GM23338 (cell line): ENCODE measurements at regions not wholly inside any gene's neighbourhood (a gene's known extent, or its start where the extent isn't known, plus 50 kb on each side); places are given as distances from the start of the nearest gene placed in this dataset.

Experiments
- ATAC-seq: fragments of 200-7000 bp; cut with Tn5 transposase; 3 replicates; pipeline ENCODE4 v1.9.1; 2020
- DNase-seq: peaks from one replicate; pipeline ENCODE4 v3.0.0-alpha.2; 2015; ENCODE audit warnings: low spot score
- H2AFZ ChIP-seq: fragments of 200-600 bp; sonication (generic); 2 replicates; pipeline ENCODE4 v1.8.0; 2016; ENCODE audit warnings: antibody characterized with exemption, mild to moderate bottlenecking, moderate library complexity
- H3F3A ChIP-seq: fragments of 200-600 bp; sonication (generic); replicated peaks from 2 replicates; pipeline ENCODE4 v1.8.0; 2017; ENCODE audit warnings: antibody characterized with exemption, mixed run types, low read depth
- H3K27ac ChIP-seq: fragments of 200-600 bp; sonication (generic); 2 replicates; pipeline ENCODE4 v1.6.1; 2016; ENCODE audit warnings: low read depth
- H3K27me3 ChIP-seq: fragments of 200-600 bp; sonication (generic); 2 replicates; pipeline ENCODE4 v1.8.0; 2016; ENCODE audit warnings: mild to moderate bottlenecking, mixed run types, moderate library complexity; ENCODE audit not compliant: insufficient read depth
- H3K36me3 ChIP-seq: fragments of 200-600 bp; sonication (generic); 2 replicates; pipeline ENCODE4 v1.8.0; 2016; ENCODE audit warnings: mild to moderate bottlenecking; ENCODE audit not compliant: insufficient read depth
- H3K4me1 ChIP-seq: fragments of 200-600 bp; sonication (generic); 2 replicates; pipeline ENCODE4 v1.8.0; 2016; ENCODE audit warnings: mild to moderate bottlenecking, moderate library complexity; ENCODE audit not compliant: insufficient read depth
- H3K4me2 ChIP-seq: fragments of 200-600 bp; sonication (generic); 2 replicates; pipeline ENCODE4 v1.7.1; 2017; ENCODE audit warnings: mixed run types
- H3K4me3 ChIP-seq: fragments of 200-600 bp; sonication (generic); 2 replicates; pipeline ENCODE4 v1.6.1; 2016; ENCODE audit warnings: mixed run types
- H3K79me2 ChIP-seq: fragments of 200-600 bp; sonication (generic); replicated peaks from 2 replicates; pipeline ENCODE4 v1.8.0; 2017; ENCODE audit warnings: mild to moderate bottlenecking; ENCODE audit not compliant: insufficient read depth
- H3K9me2 ChIP-seq: fragments of 200-600 bp; sonication (generic); 2 replicates; pipeline ENCODE4 v1.8.0; 2017; ENCODE audit not compliant: insufficient read depth
- H4K20me1 ChIP-seq: fragments of 200-600 bp; sonication (generic); replicated peaks from 2 replicates; pipeline ENCODE4 v1.8.0; 2017; ENCODE audit warnings: mild to moderate bottlenecking; ENCODE audit not compliant: insufficient read depth
- H3K27ac Mint-ChIP-seq: 2 replicates; pipeline ENCODE4 v1.8.0; 2020; ENCODE audit warnings: inconsistent platforms, mild to moderate bottlenecking, moderate library complexity, mixed read lengths
- H3K27me3 Mint-ChIP-seq: 3 replicates; pipeline ENCODE4 v1.8.0; 2022; ENCODE audit warnings: low read depth, mild to moderate bottlenecking, moderate library complexity, mixed read lengths, inconsistent platforms; ENCODE audit not compliant: insufficient read depth, poor library complexity
- H3K36me3 Mint-ChIP-seq: 3 replicates; pipeline ENCODE4 v1.8.0; 2021; ENCODE audit warnings: low read depth, mild to moderate bottlenecking, inconsistent platforms, moderate library complexity, mixed read lengths
- H3K4me1 Mint-ChIP-seq: 3 replicates; pipeline ENCODE4 v1.8.0; 2020; ENCODE audit warnings: mild to moderate bottlenecking, inconsistent platforms, mixed read lengths
- H3K4me3 Mint-ChIP-seq: 3 replicates; pipeline ENCODE4 v1.8.0; 2021; ENCODE audit warnings: moderate library complexity, mild to moderate bottlenecking, inconsistent platforms, mixed read lengths
- H3K9me3 Mint-ChIP-seq: 3 replicates; pipeline ENCODE4 v1.8.0; 2020; ENCODE audit warnings: moderate library complexity, mild to moderate bottlenecking, inconsistent platforms, mixed read lengths
- CREB1 ChIP-seq: fragments of 250-450 bp; sonication (Bioruptor Pico); IDR thresholded peaks from 2 replicates; pipeline ENCODE4 v1.5.0; 2020; ENCODE audit warnings: low read depth, mild to moderate bottlenecking, moderate library complexity
- CTCF ChIP-seq, 2 experiments: fragments of 200-600 bp in 1 of 2; sonication (generic) in 1 of 2; conservative IDR thresholded peaks; 2 replicates each; pipeline versions ENCODE4 v1.5.1 to v1.6.1; 2016 to 2017; ENCODE audit warnings: antibody characterized with exemption in 2 of 2, low read depth in 2 of 2, mild to moderate bottlenecking in 2 of 2, moderate library complexity in 1 of 2
- JUNB ChIP-seq: IDR thresholded peaks from one replicate; pipeline ENCODE4 v1.6.1; 2016; ENCODE audit warnings: antibody characterized with exemption; ENCODE audit not compliant: unreplicated experiment
- NANOG ChIP-seq: IDR thresholded peaks from 2 replicates; pipeline ENCODE4 v1.6.1; 2016; ENCODE audit warnings: antibody characterized with exemption, borderline replicate concordance
- POLR2AphosphoS5 ChIP-seq: IDR thresholded peaks from 2 replicates; pipeline ENCODE4 v1.6.1; 2016; ENCODE audit warnings: antibody characterized with exemption, low read depth
- REST ChIP-seq: IDR thresholded peaks from one replicate; pipeline ENCODE4 v1.6.1; 2018; ENCODE audit warnings: antibody characterized with exemption; ENCODE audit not compliant: unreplicated experiment
- ZNF114 ChIP-seq: fragments of 250-450 bp; sonication (Bioruptor Pico); IDR thresholded peaks from 2 replicates; pipeline ENCODE4 v1.5.0; 2020; ENCODE audit warnings: mild to moderate bottlenecking, moderate library complexity
- ZNF331 ChIP-seq: fragments of 250-450 bp; sonication (Bioruptor Pico); IDR thresholded peaks from 2 replicates; pipeline ENCODE4 v1.5.0; 2020; ENCODE audit warnings: low read depth, mild to moderate bottlenecking, moderate library complexity
- ZNF462 ChIP-seq: fragments of 250-450 bp; sonication (Bioruptor Pico); IDR thresholded peaks from 2 replicates; pipeline ENCODE4 v1.5.0; 2020; ENCODE audit warnings: mild to moderate bottlenecking, moderate library complexity

- Histone ChIP-seq H3K9me2 (no peaks in the 10 kb centered on the region), H3K27me3 (no peaks in the 10 kb centered on the region), H3K27ac (no peak overlapping the region), H3K4me1 (peaks cover 5% of the 10 kb centered on the region; the same call in 1 of the 2 replicates), H3F3A (no peaks in the 10 kb centered on the region), H3K36me3 (no peaks in the 10 kb centered on the region), H3K4me2 (no peak overlapping the region), H3K79me2 (no peaks in the 10 kb centered on the region), H3K4me3 (no peak overlapping the region), H4K20me1 (no peaks in the 10 kb centered on the region; the same call in 1 of the 2 replicates), H2AFZ (peak overlapping the region; percentile 72; the same call in 1 of the 2 replicates)
- Mint-ChIP-seq H3K4me3 (no peak overlapping the region), H3K36me3 (no peaks in the 10 kb centered on the region), H3K27me3 (no peaks in the 10 kb centered on the region), H3K27ac (no peak overlapping the region), H3K4me1 (peaks cover 26% of the 10 kb centered on the region), H3K9me3 (no peaks in the 10 kb centered on the region)
- peak; percentile 47; the same call in 2 of the 3 replicates for ATAC-seq
- DNase-seq: no peak
- TF ChIP-seq ZNF114 (CRISPR knock-in tag) (no peak), REST (no peak), JUNB (no peak), NANOG (no peak), CREB1 (CRISPR knock-in tag) (no peak)
Measured at GRCh38 chr3:102791641-102792589, 357.1 kb downstream of the ZPLD1 start.

DNA sequence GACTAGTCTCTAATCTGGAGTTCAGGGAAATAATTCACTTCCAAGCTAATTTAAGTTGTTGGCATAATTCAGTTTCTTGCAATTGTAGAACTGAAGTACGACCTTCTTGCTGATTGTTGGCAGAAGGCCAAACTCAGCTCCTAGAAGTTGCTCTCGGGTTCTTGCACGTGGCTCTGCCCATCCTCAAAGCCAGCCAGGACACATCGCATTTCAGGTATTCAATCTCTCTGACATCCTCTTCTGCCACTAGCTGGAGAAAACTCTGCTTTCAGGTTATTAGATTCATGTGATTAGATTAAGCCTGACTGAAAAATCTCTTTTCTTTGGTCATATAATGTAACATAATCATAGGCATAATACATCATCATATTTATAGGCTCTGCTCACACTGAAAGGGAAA is 362.0 kb downstream of the ZPLD1 start:
- Mint-ChIP-seq H3K4me1 (peaks cover 12% of the 10 kb centered on the region), H3K4me3 (no peak overlapping the region)
- no peak for ATAC-seq
- TF ChIP-seq POLR2AphosphoS5 (no peak), JUNB (no peak), ZNF331 (CRISPR knock-in tag) (no peak), ZNF462 (CRISPR knock-in tag) (no peak), NANOG (no peak), CTCF (conservative IDR thresholded peaks at IDR 0.05; ENCODE audit: low read depth in 2 of 2) (no peak), CREB1 (CRISPR knock-in tag) (no peak)

More for the DNA sequence above, 362.0 kb downstream of the ZPLD1 start:
- H3K27me3 Mint-ChIP-seq: no peaks in the 10 kb centered on the region
- H3K4me3 ChIP-seq: no peak overlapping the region
- no peak overlapping the region for H3K27ac Mint-ChIP-seq
- H3K36me3 ChIP-seq: no peaks in the 10 kb centered on the region
- H3K36me3 Mint-ChIP-seq: no peaks in the 10 kb centered on the region
- H3K4me2 ChIP-seq: no peak overlapping the region
- no peaks in the 10 kb centered on the region for H4K20me1 ChIP-seq
- peaks cover 5% of the 10 kb centered on the region; the same call in 1 of the 2 replicates for H3K4me1 ChIP-seq
- no peak for DNase-seq
- no peak overlapping the region for H2AFZ ChIP-seq
- H3K9me2 ChIP-seq: no peaks in the 10 kb centered on the region
- no peaks in the 10 kb centered on the region for H3K27me3 ChIP-seq
- no peaks in the 10 kb centered on the region for H3K79me2 ChIP-seq
- H3K9me3 Mint-ChIP-seq: no peaks in the 10 kb centered on the region
- no peak overlapping the region for H3K27ac ChIP-seq
- no peaks in the 10 kb centered on the region for H3F3A ChIP-seq
